ENCODE measurements at regions not wholly inside any gene's neighbourhood (a gene's known extent, or its start where the extent isn't known, plus 50 kb on each side); places are given as distances from the start of the nearest gene placed in this dataset.

DNA sequence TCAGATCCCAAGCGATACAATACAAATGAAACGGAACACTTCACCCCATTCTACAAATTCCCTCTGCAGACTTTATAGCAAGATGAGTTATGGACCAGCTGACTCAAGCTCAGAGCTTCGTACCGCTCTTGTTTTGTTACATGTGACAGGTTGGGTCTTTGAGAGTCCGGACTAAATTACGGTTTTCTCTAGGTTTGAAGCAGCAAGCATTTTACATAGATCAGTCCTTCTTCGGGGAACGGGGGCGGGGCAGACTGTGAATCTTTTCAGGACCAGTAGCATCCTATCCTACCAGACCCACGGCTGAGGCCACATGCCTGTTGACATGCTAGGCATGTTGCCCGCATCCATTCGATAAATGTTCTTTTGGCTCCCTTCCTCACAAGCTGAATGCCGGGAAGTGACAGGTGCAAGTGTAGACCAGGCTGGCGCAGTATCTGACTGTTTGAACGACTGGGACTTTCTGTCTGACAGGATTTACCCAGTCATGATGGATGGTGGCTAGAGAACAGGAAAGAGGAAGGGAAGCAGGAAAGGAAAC, 811.0 kb upstream of the GRAMD2B start:
- no peak for ATAC-seq (ENCODE audit: low read depth)
- intact Hi-C loops (cut with micrococcal nuclease): no loop called here
- no peaks in the 10 kb centered on the region for H3K36me3 Mint-ChIP-seq (ENCODE audit: low read depth)
- POLR2A ChIA-PET: no interaction called here
- CTCF ChIA-PET: no interaction called here
- no peak for DNase-seq
- TF ChIP-seq CTCF (IDR thresholded peaks at IDR 0.05): no peak
- no peak overlapping the region for H3K27ac Mint-ChIP-seq
- H3K27me3 Mint-ChIP-seq: peaks cover 2% of the 10 kb centered on the region
- H3K9me3 Mint-ChIP-seq: no peaks in the 10 kb centered on the region
- H3K4me1 Mint-ChIP-seq: no peaks in the 10 kb centered on the region
- no peak overlapping the region for H3K4me3 Mint-ChIP-seq

GRCh38 chr5:125612776-125613175, 810.4 kb upstream of the GRAMD2B start:
- CTCF ChIA-PET: interaction anchor here (1.6 kb wide), 1 partner anchor 8 kb away, joined by 5 read pairs; no protein-coding TSS in a partner anchor
- ATAC-seq (ENCODE audit: low read depth): no peak
- no peaks in the 10 kb centered on the region for H3K36me3 Mint-ChIP-seq (ENCODE audit: low read depth)
- no peak for TF ChIP-seq CTCF (IDR thresholded peaks at IDR 0.05)
- peaks cover 2% of the 10 kb centered on the region for H3K27me3 Mint-ChIP-seq
- DNase-seq: no peak
- H3K9me3 Mint-ChIP-seq: no peaks in the 10 kb centered on the region
- POLR2A ChIA-PET: no interaction called here
- no peak overlapping the region for H3K27ac Mint-ChIP-seq
- H3K4me1 Mint-ChIP-seq: no peaks in the 10 kb centered on the region
- intact Hi-C loops (cut with micrococcal nuclease): no loop called here
- no peak overlapping the region for H3K4me3 Mint-ChIP-seq

DNA sequence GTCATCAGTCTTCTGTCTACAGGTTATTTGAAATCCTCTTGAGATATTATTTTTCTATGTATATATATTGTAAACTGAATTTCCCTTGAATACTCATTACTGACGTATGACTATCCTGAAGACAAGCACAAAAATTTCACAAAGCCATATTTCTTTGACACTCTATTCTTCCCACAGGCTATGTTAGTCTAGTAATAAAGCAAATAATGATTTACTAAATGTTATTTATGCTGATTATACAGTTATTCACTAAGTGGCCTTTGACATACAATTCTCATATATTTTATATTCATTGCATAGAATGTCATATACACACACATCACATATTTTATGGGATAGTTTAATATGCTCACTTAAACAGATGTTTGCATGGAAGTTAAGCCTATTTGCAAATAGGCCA, 793.0 kb upstream of the GRAMD2B start:
- Mint-ChIP-seq H3K4me3 (no peak overlapping the region), H3K4me1 (no peaks in the 10 kb centered on the region), H3K36me3 (ENCODE audit: low read depth) (no peaks in the 10 kb centered on the region), H3K27me3 (no peaks in the 10 kb centered on the region), H3K9me3 (peaks cover 2% of the 10 kb centered on the region), H3K27ac (no peak overlapping the region)
- no peak for ATAC-seq (ENCODE audit: low read depth)
- intact Hi-C loops (cut with micrococcal nuclease): no loop called here
- no peak for TF ChIP-seq CTCF (IDR thresholded peaks at IDR 0.05)
- ChIA-PET CTCF (no interaction called here), POLR2A (no interaction called here)
- DNase-seq: no peak

DNA sequence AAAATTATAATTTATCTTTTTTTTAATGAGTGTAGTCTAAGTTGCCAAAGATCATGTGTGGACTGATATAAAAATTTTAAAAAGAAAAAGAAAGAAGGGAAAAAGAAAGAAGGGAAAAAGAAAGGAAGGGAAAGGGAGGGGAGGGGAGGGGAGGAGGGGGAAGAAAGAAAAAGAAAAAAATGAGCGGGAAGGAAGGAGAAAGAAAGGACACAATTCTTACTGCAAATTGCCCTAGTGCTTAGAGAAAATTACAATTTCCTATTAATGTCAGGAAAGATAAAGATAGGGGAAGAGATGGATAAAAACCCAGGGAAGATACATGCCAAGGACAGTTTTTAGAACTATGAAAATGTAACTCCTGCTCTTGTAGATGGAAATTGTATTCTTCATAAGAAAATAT, 789.7 kb upstream of the GRAMD2B start:
- TF ChIP-seq CTCF (IDR thresholded peaks at IDR 0.05): no peak
- Mint-ChIP-seq H3K27me3 (no peaks in the 10 kb centered on the region), H3K9me3 (no peaks in the 10 kb centered on the region), H3K36me3 (ENCODE audit: low read depth) (no peaks in the 10 kb centered on the region), H3K4me1 (no peaks in the 10 kb centered on the region), H3K4me3 (no peak overlapping the region), H3K27ac (no peak overlapping the region)
- ATAC-seq (ENCODE audit: low read depth) (no peak), DNase-seq (no peak)
- CTCF ChIA-PET: no interaction called here
- intact Hi-C loops (cut with micrococcal nuclease): no loop called here
- POLR2A ChIA-PET: no interaction called here

- ChIA-PET POLR2A (no interaction called here), CTCF (no interaction called here)
- TF ChIP-seq CTCF (IDR thresholded peaks at IDR 0.05): no peak
- H3K36me3 Mint-ChIP-seq (ENCODE audit: low read depth): no peaks in the 10 kb centered on the region
- no peaks in the 10 kb centered on the region for H3K4me1 Mint-ChIP-seq
- DNase-seq (no peak), ATAC-seq (ENCODE audit: low read depth) (no peak)
- H3K27ac Mint-ChIP-seq: no peak overlapping the region
- intact Hi-C loops (cut with micrococcal nuclease): no loop called here
- no peaks in the 10 kb centered on the region for H3K9me3 Mint-ChIP-seq
- no peak overlapping the region for H3K4me3 Mint-ChIP-seq
- no peaks in the 10 kb centered on the region for H3K27me3 Mint-ChIP-seq
These were observed 788.9 kb upstream of the GRAMD2B start for GRCh38 chr5:125634216-125634835.
